ENCODE measurements at regions not wholly inside any gene's neighbourhood (a gene's known extent, or its start where the extent isn't known, plus 50 kb on each side); places are given as distances from the start of the nearest gene placed in this dataset.
"Not testable (repeated sequence)": the region's sequence is repeated elsewhere in the genome, so short reads cannot be mapped to it uniquely, and the experiment has no call there.

DNA sequence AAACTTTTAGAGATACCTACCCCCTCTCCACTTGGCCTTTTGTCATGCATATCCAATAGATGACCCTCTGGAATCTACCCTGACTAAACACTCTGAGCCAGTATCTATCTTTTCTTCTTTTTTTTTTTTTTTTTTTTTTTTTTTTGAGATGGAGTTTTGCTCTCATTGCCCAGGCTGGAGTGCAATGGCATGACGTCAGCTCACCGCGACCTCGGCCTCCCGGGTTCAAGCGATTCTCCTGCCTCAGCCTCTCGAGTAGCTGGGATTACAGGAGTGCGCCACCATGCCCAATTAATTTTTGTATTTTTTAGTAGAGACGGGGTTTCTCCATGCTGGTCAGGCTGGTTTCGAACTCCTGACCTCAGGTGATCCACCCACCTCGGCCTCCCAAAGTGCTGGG is 50.8 kb upstream of the GRIN2B start:
- DNase-seq (ENCODE audit: low spot score): not testable (repeated sequence)

DNA sequence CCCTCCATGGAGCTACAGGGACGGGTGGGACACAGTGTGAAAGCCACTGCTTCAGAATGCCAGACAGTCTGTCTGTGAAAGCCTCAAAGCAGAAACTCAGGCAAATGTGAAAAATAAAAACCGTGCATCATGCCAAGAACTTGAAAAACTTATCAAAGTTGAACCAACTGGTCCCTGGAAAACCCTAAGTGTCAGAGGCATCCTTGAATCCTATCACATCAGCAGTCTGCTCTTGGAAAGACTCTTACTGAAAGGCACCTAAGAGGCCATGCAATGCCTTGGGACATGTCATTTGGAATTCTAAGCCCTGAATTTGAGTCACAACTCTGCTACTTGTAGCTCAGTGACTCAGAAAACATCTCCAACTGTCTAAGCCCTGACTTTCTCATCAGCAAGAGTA is 62.4 kb upstream of the GRIN2B start:
- DNase-seq (ENCODE audit: low spot score): no peak

DNA sequence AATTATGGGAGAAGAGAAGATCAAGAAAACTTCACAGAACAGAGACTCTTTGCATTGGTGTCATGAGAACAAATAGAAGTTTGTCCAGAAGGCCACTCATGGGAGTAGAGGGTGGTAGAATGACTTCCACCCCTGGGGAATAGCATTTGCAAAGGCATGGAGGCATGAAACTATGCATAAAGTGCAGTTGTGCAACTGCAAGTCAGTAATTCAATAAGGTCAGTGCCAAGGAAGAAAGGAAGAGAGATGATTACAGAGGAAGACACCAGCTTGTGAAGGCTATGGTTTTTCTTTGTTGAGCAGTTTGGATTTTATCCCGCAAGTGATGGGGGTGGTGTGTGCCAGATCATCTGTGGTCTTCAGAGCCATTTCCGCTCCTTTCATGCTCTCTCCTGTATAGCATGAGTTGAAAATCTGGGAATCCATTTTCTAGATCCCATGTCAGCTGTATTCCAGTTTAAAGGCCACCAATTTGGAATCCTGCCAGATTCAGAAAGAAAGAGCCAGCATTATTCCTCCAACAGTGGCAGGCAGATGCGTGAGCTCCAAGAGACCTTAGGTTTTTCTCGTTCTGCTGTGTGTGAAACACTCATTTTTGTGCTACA is 67.6 kb upstream of the GRIN2B start:
- DNase-seq (ENCODE audit: low spot score): no peak

GRCh38 chr12:14057895-14058294 is 76.5 kb upstream of the GRIN2B start:
- DNase-seq (ENCODE audit: low spot score): no peak

- DNase-seq (ENCODE audit: low spot score): no peak
Measured at GRCh38 chr12:14058717-14059116, 77.3 kb upstream of the GRIN2B start.

DNA sequence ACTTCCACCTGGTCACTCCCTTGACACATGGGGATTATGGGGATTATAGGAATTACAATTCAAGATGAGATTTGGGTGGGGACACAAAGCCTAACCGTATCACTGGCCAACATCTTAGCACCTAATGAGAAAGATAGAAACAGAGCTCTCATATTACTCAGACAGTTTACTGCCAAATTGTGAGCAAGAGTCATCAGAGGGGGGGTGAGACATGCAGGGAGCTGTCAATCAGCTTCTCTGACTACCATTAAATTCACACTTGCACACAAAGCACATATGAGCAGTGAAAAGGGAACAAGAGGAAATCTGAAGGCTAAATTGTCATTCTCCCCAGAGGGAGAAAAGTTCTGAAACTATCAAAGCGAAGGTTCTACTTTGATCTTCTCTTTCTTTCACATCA is 78.1 kb upstream of the GRIN2B start:
- DNase-seq (ENCODE audit: low spot score): no peak

GRCh38 chr12:14065616-14066015 is 84.2 kb upstream of the GRIN2B start:
- DNase-seq (ENCODE audit: low spot score): no peak

GRCh38 chr12:14066021-14066420 is 84.6 kb upstream of the GRIN2B start:
- DNase-seq (ENCODE audit: low spot score): no peak

DNA sequence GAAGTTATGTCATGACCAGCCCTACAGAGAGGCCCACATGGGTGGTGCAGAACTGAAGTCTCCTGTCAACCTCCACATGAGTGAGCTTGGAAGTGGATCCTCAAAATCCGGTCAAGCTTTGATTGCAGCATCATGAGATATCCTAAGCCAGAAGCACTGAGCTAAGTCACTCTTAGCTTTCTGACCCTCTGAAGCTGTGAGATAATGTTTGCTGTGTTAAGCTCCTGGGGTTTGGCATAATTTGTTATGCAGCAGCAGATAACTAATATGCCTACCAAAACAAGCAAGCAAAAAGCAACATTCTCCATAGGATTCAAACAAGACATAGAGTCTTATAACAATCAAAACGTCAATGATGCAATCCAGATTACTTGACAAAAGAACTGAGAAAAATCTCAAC is 87.6 kb upstream of the GRIN2B start:
- DNase-seq (ENCODE audit: low spot score): no peak

DNA sequence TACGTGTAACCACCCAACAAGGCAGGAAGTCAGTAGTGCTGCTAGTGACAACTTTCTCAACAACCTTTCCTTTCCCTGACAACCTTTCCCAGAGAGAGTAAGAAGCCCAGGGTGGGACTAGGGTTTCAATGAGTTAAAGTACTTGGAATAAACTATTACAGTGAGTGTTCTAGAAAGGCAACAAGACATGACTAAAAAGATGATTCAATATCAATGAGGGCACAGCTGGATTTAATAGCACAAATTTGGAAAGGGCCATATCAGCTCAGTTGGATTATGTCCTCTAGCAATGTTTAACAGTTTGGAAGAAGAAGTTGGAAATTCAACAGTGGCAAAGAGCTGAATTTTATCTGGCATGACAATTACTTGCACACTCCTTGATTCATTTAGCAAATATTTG is 90.4 kb upstream of the GRIN2B start:
- no peak for DNase-seq (ENCODE audit: low spot score)

- no peak for DNase-seq (ENCODE audit: low spot score)
Measured at GRCh38 chr12:14072987-14073386, 91.6 kb upstream of the GRIN2B start.

GRCh38 chr12:14075797-14076393 is 94.5 kb upstream of the GRIN2B start:
- DNase-seq (ENCODE audit: low spot score): no peak

- no peak for DNase-seq (ENCODE audit: low spot score)
Measured at GRCh38 chr12:14076538-14076937, 95.1 kb upstream of the GRIN2B start.

- DNase-seq (ENCODE audit: low spot score): no peak
Measured at GRCh38 chr12:14086838-14087237, 105.4 kb upstream of the GRIN2B start.

GRCh38 chr12:14099994-14100393 is 118.6 kb upstream of the GRIN2B start:
- no peak for DNase-seq (ENCODE audit: low spot score)

GRCh38 chr12:14101556-14101955 is 120.2 kb upstream of the GRIN2B start:
- not testable (repeated sequence) for DNase-seq (ENCODE audit: low spot score)

GRCh38 chr12:14111230-14111865 is 129.9 kb upstream of the GRIN2B start:
- DNase-seq (ENCODE audit: low spot score): no peak

GRCh38 chr12:14113031-14113430 is 131.6 kb upstream of the GRIN2B start:
- no peak for DNase-seq (ENCODE audit: low spot score)

GRCh38 chr12:14126692-14127091 is 145.3 kb upstream of the GRIN2B start:
- DNase-seq (ENCODE audit: low spot score): no peak

GRCh38 chr12:14129611-14130195 is 148.3 kb upstream of the GRIN2B start:
- DNase-seq (ENCODE audit: low spot score): no peak

DNA sequence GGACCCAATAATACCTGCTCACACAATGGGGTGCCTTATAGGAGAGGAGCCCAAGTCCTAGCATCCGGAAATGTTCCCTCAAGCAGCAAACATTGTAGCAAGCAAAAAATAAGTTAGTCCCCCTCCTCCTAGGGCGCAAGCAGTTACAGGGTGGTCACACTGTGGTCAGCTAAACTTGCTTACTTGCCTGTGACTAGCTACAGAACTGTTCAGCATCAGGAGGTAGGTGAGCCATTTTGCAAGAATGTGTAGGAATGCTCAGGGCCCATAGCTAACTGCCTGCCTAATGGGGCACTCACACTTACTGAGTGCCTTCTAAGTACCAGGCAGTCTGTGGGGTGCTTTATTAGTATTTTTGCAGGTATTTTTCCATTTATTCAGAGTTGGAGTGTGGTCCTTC is 154.6 kb upstream of the GRIN2B start:
- DNase-seq (ENCODE audit: low spot score): no peak

DNA sequence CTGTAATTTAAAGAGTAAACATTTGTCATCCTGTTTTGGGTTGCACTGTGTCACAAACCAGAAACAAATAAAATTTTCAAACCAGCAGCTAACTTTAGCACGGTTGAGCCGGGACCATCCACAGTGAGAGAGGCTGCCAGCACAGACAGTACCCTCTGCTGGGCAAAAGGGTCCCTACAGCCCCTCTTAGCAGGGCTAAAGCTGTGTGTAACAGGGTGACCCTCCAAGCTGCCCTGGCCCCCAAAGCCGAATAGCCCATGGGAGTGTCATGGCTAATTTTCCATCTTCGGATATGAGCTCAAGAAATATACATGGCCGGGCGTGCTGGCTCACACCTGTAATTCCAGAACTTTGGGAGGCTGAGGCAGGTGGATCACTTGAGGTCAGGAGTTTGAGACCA is 157.1 kb upstream of the GRIN2B start:
- DNase-seq (ENCODE audit: low spot score): no peak

DNA sequence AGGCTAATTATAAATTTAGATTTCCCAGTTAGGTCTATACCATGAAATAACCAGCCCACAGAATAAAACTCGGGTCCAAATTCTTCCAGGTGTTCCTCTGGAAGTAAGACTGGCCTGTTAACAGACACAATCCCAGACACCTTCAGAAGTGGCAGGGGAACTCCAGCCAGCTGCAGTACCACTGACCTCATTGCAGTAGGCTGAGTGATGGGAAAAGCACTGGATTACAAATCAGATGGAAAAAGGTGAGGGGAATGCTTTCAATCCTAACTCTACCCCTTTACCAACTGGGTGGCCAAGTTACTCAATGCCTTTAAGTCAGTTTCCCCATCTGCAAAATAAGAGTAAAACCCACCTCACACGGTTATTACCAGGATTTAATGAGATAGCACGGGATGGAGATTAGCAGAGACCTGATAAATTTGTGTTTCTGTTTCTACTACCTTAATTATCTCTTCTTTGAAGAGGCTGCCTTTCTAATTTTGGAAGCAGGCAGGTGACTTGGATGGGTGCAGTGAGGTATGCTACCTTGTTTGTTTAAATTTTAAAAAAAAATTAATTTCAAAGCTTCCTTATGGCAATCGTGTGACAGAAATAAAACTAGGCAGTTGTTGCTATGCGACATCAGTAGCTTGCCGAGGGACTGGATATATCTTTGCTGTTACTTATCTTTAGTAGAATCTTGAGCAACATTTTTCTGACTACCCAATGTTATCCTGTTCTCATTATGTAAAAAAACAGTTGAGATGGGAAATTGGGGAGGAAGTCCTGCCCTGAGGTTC is 167.3 kb upstream of the GRIN2B start:
- DNase-seq (ENCODE audit: low spot score): no peak

All from AG20443 (cell line).